ENCODE measurements at regions not wholly inside any gene's neighbourhood (a gene's known extent, or its start where the extent isn't known, plus 50 kb on each side); places are given as distances from the start of the nearest gene placed in this dataset.

DNA sequence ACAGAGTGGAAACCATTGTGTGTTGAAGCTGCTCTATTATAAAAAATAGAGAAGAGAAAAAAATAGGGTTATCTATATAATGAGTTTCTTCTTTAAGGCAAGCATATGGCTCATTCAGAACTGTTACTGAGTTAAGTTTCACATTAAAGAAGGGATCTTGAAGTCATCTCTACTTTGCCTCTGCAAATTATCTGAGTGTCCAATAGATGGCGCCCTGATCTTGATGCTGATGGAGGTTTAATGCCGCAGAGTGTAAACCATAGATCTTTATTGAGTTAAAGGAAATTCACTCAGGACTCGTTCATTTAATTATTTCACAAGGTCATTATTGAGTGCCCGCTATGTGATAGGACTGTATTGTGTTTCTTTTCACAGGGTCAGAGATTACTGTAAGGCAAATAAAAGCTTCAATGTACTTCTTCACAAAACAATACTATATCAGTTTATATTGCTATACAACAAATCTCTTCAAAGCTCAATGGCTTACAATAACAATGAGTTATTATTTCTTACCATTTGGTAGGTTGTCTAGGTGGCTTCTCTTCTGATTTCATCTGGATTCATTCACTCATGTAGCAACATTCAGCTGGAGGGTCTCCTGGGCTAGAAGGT, 171.4 kb downstream of the NSUN3 start:
- TF ChIP-seq, protein P1, sequence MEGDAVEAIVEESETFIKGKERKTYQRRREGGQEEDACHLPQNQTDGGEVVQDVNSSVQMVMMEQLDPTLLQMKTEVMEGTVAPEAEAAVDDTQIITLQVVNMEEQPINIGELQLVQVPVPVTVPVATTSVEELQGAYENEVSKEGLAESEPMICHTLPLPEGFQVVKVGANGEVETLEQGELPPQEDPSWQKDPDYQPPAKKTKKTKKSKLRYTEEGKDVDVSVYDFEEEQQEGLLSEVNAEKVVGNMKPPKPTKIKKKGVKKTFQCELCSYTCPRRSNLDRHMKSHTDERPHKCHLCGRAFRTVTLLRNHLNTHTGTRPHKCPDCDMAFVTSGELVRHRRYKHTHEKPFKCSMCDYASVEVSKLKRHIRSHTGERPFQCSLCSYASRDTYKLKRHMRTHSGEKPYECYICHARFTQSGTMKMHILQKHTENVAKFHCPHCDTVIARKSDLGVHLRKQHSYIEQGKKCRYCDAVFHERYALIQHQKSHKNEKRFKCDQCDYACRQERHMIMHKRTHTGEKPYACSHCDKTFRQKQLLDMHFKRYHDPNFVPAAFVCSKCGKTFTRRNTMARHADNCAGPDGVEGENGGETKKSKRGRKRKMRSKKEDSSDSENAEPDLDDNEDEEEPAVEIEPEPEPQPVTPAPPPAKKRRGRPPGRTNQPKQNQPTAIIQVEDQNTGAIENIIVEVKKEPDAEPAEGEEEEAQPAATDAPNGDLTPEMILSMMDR (IDR thresholded peaks at IDR 0.05) = peak in 2 of 4 experiments; percentile 19 to 32
- no peak for TF ChIP-seq POLR2A (IDR thresholded peaks at IDR 0.05)
